D721Med (cell line): ENCODE measurements at regions not wholly inside any gene's neighbourhood (a gene's known extent, or its start where the extent isn't known, plus 50 kb on each side); places are given as distances from the start of the nearest gene placed in this dataset.
"Not testable (repeated sequence)": the region's sequence is repeated elsewhere in the genome, so short reads cannot be mapped to it uniquely, and the experiment has no call there.

Experiments used
- DNase-seq: peaks from one replicate; pipeline ENCODE4 v3.0.0; 2011; ENCODE audit warnings: low spot score; ENCODE audit not compliant: insufficient read length
- FAIRE-seq: peaks from 2 replicates; lab custom pipeline; 2011; peaks lifted over from hg19 to GRCh38; lab: Jason Lieb, UNC
- TF ChIP-seq, protein P1 (sequence below): IDR thresholded peaks from 2 replicates; pipeline ENCODE4 v1.5.1; 2012; ENCODE audit warnings: mild to moderate bottlenecking, control low read depth; ENCODE audit not compliant: insufficient read depth; ENCODE audit errors: missing control alignments

DNA sequence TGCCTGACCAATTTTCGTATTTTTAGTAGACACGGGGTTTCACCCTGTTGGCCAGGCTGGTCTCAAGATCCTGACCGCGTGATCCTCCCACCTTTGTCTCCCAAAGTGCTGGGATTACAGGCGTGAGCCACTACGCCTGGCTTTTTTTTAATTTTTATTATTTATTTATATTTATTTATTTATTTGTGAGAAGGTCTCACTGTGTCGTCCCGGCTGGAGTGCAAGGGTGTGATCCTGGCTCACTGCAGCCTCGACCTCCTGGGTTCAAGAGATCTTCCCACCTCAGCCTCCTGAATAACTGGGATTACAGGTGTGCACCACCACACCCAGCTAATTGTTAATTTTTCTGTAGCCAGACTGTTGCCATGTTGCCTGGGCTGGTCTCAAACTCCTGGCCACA, 141.1 kb downstream of the CRLF2 start:
- TF ChIP-seq, protein P1, sequence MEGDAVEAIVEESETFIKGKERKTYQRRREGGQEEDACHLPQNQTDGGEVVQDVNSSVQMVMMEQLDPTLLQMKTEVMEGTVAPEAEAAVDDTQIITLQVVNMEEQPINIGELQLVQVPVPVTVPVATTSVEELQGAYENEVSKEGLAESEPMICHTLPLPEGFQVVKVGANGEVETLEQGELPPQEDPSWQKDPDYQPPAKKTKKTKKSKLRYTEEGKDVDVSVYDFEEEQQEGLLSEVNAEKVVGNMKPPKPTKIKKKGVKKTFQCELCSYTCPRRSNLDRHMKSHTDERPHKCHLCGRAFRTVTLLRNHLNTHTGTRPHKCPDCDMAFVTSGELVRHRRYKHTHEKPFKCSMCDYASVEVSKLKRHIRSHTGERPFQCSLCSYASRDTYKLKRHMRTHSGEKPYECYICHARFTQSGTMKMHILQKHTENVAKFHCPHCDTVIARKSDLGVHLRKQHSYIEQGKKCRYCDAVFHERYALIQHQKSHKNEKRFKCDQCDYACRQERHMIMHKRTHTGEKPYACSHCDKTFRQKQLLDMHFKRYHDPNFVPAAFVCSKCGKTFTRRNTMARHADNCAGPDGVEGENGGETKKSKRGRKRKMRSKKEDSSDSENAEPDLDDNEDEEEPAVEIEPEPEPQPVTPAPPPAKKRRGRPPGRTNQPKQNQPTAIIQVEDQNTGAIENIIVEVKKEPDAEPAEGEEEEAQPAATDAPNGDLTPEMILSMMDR, result no peak
- DNase-seq, result no peak
- FAIRE-seq, result no peak

DNA sequence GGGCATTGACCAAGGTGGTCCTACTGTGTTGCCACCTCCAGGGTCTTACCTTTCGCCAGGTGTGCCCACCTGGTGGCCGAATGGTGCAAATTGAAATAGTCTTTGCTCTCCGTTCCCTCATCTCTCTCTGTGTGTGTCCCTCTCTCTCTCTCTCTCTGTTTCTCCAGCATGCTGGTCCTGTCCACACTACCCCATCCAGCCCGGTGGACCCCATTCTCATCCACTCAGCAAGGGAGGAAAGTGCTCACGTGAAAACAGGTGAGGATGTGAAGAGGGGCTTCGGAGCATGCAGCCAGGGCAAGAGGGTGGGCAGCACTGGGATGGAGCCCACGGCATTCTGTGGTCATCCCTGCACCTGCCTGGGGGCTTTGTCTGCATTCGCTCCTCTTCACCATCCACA, 150.1 kb downstream of the CRLF2 start:
- no peak for DNase-seq
- no peak for FAIRE-seq
- TF ChIP-seq, protein P1, result no peak

DNA sequence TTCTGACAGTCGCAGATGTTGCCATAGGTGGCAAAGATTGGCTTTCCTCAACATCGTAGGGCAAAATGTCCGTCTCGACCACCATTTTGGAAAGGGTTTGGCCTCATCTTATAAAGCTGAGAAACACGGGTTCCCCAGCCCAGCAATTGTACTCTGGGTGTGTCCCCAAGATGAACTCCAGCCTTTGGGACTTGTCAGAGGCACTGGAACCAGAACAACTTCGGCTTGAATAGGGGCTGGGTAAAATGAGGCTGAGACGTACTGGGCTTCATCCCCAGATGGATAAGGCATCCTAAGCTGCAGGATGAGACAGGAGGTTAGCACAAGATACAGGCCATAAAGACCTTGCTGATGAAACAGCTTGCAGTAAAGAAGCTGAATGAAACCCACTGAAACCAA, 151.9 kb downstream of the CRLF2 start:
- TF ChIP-seq, protein P1, result no peak
- FAIRE-seq (no peak), DNase-seq (no peak)

DNA sequence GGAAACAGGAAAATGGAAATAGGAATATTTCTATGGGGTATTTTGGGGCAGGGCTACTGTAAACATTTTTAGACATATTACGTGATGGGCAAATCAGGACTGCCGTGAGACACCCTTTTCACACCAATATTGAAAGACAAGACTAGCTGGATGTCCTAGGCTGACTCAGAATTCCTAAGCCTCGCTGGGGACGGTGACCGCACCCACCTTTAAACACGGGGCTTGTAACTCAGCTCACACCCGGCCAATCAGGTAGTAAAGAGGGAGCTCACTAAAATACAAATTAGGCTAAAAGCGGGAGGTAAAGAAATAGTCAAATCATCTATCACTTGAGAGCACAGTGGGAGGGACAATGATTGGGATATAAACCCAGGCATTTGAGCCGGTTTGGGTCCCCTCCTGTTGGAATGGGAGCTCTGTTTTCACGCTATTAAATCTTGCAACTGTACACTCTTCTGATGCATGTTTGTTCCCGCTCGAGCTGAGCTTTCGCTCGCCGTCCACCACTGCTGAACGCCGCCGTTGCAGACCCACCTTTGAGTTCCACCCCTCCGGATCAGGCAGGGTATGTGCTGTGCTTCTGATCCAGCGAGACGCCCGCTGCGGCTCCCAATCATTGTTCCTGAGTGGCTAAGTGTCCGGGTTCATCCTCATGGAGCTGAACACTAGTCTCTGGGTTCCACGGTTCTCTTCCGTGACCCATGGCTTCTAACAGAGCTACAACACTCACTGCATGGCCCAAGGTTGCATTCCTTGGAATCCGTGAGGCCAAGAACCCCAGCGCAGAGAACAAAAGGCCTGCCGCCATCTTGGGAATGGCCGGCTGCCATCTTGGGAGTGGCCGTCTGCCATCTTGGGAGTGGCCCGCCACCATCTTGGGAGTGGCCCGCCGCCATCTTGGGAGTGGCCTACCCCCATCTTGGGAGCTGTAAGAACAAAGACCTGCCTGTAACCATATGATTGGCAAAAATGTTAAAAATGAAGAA, 152.6 kb downstream of the CRLF2 start:
- TF ChIP-seq, protein P1, result no peak
- DNase-seq (no peak), FAIRE-seq (no peak)

DNA sequence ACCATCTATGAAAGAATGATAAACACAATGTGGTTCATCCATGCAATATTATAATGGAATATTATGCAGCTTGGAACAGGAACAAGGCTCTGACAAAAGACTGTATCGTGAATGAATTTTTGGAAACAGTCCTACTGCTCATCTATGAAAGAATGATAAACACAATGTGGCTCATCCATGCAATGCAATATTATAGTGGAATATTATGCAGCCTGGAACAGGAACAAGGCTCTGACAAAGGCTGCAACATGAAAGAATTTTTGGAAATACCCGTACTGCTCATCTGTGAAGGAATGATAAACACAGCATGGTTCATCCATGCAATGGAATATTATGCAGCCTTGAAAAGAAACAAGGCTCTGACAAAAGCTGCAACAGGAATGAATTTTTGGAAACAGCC, 158.8 kb downstream of the CRLF2 start:
- DNase-seq, FAIRE-seq: not testable (repeated sequence)

DNA sequence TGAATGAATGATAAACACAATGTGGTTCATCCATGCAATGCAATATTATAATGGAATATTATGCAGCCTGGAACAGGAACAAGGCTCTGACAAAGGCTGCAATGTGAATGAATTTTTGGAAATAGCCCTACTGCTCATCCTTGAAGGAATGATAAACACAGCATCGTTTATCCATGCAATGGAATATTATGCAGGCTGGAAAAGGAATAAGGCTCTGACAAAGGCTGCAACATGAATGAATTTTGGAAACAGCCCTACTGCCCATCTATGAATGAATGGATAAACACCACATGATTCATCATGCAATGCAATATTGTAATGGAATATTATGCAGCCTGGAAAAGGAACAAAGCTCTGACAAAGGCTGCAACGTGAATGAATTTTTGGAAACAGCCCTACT, 159.4 kb downstream of the CRLF2 start:
- TF ChIP-seq, protein P1, result no peak
- FAIRE-seq (no peak), DNase-seq (no peak)

DNA sequence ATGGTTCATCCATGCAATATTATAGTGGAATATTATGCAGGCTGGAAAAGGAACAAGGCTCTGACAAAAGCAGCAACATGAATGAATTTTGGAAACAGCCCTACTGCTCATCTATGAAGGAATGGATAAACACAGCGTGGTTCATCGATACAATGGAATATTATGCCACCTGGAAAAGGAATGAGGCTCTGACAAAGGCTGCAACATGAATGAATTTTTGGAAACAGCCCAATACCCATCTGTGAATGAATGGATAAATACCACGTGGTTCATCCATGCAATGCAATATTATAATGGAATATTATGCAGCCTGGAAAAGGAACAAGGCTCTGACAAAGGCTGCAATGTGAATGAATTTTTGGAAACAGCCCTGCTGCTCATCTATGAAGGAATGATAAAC, 160.4 kb downstream of the CRLF2 start:
- no peak for FAIRE-seq
- TF ChIP-seq, protein P1, result no peak
- no peak for DNase-seq
